ENCODE measurements at regions not wholly inside any gene's neighbourhood (a gene's known extent, or its start where the extent isn't known, plus 50 kb on each side); places are given as distances from the start of the nearest gene placed in this dataset.

- H3K4me3 ChIP-seq = no peak overlapping the region
- peaks cover 4% of the 10 kb centered on the region; the same call in 1 of the 3 replicates for H3K4me1 Mint-ChIP-seq
- no peaks in the 10 kb centered on the region for H3K4me1 ChIP-seq (ENCODE audit: insufficient read depth)
- no peaks in the 10 kb centered on the region; the same call in 2 of the 3 replicates for H3K9me3 Mint-ChIP-seq
- no peaks in the 10 kb centered on the region for H3K36me3 ChIP-seq (ENCODE audit: insufficient read depth)
- H3K27ac ChIP-seq (ENCODE audit: low read depth) = no peak overlapping the region
- no peaks in the 10 kb centered on the region for H3K79me2 ChIP-seq (replicated peaks; ENCODE audit: insufficient read depth)
- DNase-seq (ENCODE audit: low spot score) (no peak), ATAC-seq (no peak)
- H3K9me2 ChIP-seq (ENCODE audit: insufficient read depth) = no peaks in the 10 kb centered on the region
- peaks cover 3% of the 10 kb centered on the region for H3K27me3 Mint-ChIP-seq (ENCODE audit: insufficient read depth, low read depth, poor library complexity)
- no peak overlapping the region for H3K4me2 ChIP-seq
- H3F3A ChIP-seq (replicated peaks; ENCODE audit: low read depth) = no peaks in the 10 kb centered on the region
- no peak overlapping the region for H3K4me3 Mint-ChIP-seq
- no peaks in the 10 kb centered on the region for H3K36me3 Mint-ChIP-seq (ENCODE audit: low read depth)
- no peak for TF ChIP-seq NANOG (IDR thresholded peaks at IDR 0.05; ENCODE audit: borderline replicate concordance)
- TF ChIP-seq EZH2phosphoT487 (IDR thresholded peaks at IDR 0.05; ENCODE audit: unreplicated experiment) = no peak
- no peak for TF ChIP-seq EZH2 (IDR thresholded peaks at IDR 0.05; ENCODE audit: low read depth, unreplicated experiment)
- TF ChIP-seq STAT1 (IDR thresholded peaks at IDR 0.05; ENCODE audit: unreplicated experiment) = no peak
- no peak for TF ChIP-seq ZNF114 (CRISPR knock-in tag; IDR thresholded peaks at IDR 0.05)
- no peak for TF ChIP-seq CREB1 (CRISPR knock-in tag; IDR thresholded peaks at IDR 0.05; ENCODE audit: low read depth)
- no peak for TF ChIP-seq ZNF331 (CRISPR knock-in tag; IDR thresholded peaks at IDR 0.05; ENCODE audit: low read depth)
- no peak for TF ChIP-seq CTCF (conservative IDR thresholded peaks at IDR 0.05; ENCODE audit: low read depth in 2 of 2)
- TF ChIP-seq REST (IDR thresholded peaks at IDR 0.05; ENCODE audit: unreplicated experiment) = no peak
- no peak overlapping the region for H2AFZ ChIP-seq
- no peak overlapping the region for H3K27ac Mint-ChIP-seq
- no peaks in the 10 kb centered on the region for H3K27me3 ChIP-seq (ENCODE audit: insufficient read depth)
- H4K20me1 ChIP-seq (replicated peaks; ENCODE audit: insufficient read depth) = no peaks in the 10 kb centered on the region
These were observed 116.1 kb upstream of the CXCL14 start for GRCh38 chr5:135694906-135695305.

- H3F3A ChIP-seq (replicated peaks; ENCODE audit: low read depth) = no peaks in the 10 kb centered on the region
- H3K36me3 ChIP-seq (ENCODE audit: insufficient read depth) = no peaks in the 10 kb centered on the region
- no peaks in the 10 kb centered on the region for H3K79me2 ChIP-seq (replicated peaks; ENCODE audit: insufficient read depth)
- H3K27ac ChIP-seq (ENCODE audit: low read depth) = no peak overlapping the region
- DNase-seq (ENCODE audit: low spot score) = no peak
- peaks cover 3% of the 10 kb centered on the region for H3K27me3 Mint-ChIP-seq (ENCODE audit: insufficient read depth, low read depth, poor library complexity)
- H3K4me3 ChIP-seq = no peak overlapping the region
- H3K4me3 Mint-ChIP-seq = no peak overlapping the region
- H3K4me2 ChIP-seq = no peak overlapping the region
- H2AFZ ChIP-seq = no peak overlapping the region
- H3K27me3 ChIP-seq (ENCODE audit: insufficient read depth) = no peaks in the 10 kb centered on the region
- no peaks in the 10 kb centered on the region for H3K36me3 Mint-ChIP-seq (ENCODE audit: low read depth)
- H3K9me2 ChIP-seq (ENCODE audit: insufficient read depth) = peaks cover 3% of the 10 kb centered on the region; the same call in 1 of the 2 replicates
- no peaks in the 10 kb centered on the region for H3K4me1 ChIP-seq (ENCODE audit: insufficient read depth)
- no peak for ATAC-seq
- H3K9me3 Mint-ChIP-seq = no peaks in the 10 kb centered on the region; the same call in 2 of the 3 replicates
- H3K27ac Mint-ChIP-seq = no peak overlapping the region
- H4K20me1 ChIP-seq (replicated peaks; ENCODE audit: insufficient read depth) = no peaks in the 10 kb centered on the region
- peaks cover 4% of the 10 kb centered on the region; the same call in 1 of the 3 replicates for H3K4me1 Mint-ChIP-seq
- TF ChIP-seq STAT1 (IDR thresholded peaks at IDR 0.05; ENCODE audit: unreplicated experiment) (no peak), ZNF462 (CRISPR knock-in tag; IDR thresholded peaks at IDR 0.05) (no peak), POLR2AphosphoS5 (IDR thresholded peaks at IDR 0.05; ENCODE audit: low read depth) (no peak)
These were observed 115.2 kb upstream of the CXCL14 start for GRCh38 chr5:135694012-135694411.
